HG03066 (cell line): ENCODE measurements at regions not wholly inside any gene's neighbourhood (a gene's known extent, or its start where the extent isn't known, plus 50 kb on each side); places are given as distances from the start of the nearest gene placed in this dataset.

Experiments
- ATAC-seq: cut with Tn5 transposase; IDR thresholded peaks from one replicate; pipeline ENCODE4 v1.9.1; 2021; ENCODE audit warnings: low read depth; ENCODE audit not compliant: unreplicated experiment

- ATAC-seq, result no peak
These were observed 531.8 kb upstream of the ID2 start for GRCh38 chr2:8149985-8150539.

DNA sequence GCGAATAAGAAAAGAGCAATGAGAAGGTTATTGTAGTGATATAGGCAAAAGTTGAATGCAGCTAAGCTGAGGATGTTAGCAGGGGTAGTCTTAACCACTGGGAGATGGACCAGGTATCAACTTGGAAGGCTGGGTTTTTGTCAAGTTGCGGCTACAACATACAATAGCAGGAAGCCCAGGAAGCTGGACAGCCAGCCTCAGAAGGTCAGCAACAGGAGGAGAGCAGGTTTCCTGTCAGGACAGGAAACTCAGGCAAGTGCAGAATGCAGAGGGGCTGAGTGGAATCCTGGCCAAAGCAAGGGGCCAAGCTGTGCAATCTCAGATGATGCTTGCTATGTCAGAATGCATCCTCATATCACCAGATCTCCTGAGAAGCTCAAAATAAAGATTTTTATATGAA lies 530.0 kb upstream of the ID2 start:
- no peak for ATAC-seq

- peak; percentile 98 for ATAC-seq
These were observed 529.2 kb upstream of the ID2 start for GRCh38 chr2:8152392-8153257.

- peak; percentile 34 for ATAC-seq
These were observed 528.6 kb upstream of the ID2 start for GRCh38 chr2:8153258-8153718.

DNA sequence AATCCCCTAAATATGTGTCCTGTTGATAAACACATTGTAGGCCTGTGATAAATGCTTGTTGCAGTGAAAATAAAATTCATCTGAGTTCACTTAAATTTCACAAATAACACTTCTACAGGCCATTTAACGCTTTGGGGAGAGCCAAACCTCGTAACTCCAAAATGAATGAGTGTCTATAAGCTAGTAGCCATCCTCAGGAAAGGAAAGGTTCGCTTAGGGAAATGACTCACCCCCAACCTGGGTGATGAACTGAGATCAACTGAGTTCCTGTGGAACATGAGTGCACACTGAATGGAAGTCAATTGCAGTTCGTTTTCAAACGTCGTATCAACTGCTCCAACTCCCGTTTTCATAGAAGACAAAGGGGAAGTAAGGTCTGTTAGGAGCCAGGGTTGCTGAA lies 527.6 kb upstream of the ID2 start:
- no peak for ATAC-seq

DNA sequence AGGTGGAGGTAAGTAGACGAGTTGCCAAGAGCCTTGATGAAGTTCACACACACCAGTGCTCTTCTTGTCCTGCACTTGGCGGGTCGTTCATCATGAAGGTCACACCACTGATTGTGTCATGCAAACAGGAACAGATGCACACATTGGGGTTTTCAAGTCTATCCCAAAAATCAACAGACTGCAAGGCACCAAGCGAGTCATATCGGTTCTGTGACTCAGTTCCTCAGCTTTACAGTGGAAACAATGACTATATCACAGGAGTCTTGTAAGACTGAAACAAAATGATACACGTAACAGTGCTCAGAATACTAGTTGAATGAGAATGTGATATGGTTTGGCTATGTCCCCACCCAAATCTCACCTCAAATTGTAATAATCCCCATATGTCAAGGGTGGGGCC lies 526.9 kb upstream of the ID2 start:
- no peak for ATAC-seq

DNA sequence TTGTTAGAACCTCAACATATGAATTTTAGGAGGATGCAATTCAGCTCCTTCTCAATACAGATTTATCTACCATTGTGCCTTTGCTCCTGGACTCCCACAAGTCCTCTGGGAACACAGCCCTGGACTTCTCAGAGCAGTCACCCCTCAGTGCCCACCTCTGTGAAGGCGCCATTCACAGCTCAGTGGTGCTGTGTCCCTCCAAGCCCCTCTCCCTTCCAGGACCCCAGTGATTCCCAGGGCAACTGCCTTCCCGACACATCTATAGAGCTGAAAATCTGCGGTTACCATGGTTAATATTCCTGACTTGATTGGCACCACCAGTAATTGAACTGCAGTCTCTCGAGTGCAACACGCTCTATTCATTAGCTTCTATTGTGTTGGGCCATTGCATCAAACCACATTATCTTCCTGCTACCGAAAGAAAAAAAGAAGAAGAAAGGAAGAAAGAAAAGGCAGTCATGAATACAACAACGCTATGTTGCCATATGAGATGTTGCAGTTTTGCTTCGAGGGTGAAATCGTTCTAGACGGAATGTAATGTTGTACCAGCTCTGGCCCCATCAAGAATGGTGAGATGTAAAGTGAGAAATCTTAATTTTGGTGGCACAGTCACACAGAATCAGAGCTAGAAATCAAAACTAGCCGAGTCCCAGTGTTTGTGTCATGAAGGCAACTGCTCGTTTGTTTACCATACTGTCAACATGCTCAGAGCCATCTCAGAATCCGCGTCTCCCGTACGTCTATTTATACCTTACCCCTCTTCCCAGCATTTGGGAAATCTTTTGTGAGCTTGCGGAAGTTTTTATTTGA lies 524.0 kb upstream of the ID2 start:
- ATAC-seq, result no peak

DNA sequence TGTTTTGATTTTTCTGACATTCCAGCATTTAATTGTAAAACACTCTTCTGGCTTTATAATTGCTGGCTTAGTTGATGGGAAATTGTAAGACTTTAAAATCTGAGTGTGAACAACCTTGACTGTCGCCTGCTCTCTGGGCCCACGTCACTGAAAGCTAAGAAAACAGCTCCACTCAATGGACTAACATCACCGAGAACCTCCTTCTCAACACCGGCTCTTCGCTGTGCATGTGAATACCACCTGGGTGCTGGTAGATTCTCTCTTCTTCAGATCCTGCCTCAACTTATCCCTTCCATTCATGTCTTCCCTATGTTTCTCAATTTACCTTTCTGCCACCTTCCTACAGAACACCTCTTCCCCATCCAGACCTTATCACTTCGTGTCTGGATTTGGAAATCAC lies 523.1 kb upstream of the ID2 start:
- no peak for ATAC-seq

GRCh38 chr2:8159211-8159965 lies 522.5 kb upstream of the ID2 start:
- ATAC-seq, result no peak

DNA sequence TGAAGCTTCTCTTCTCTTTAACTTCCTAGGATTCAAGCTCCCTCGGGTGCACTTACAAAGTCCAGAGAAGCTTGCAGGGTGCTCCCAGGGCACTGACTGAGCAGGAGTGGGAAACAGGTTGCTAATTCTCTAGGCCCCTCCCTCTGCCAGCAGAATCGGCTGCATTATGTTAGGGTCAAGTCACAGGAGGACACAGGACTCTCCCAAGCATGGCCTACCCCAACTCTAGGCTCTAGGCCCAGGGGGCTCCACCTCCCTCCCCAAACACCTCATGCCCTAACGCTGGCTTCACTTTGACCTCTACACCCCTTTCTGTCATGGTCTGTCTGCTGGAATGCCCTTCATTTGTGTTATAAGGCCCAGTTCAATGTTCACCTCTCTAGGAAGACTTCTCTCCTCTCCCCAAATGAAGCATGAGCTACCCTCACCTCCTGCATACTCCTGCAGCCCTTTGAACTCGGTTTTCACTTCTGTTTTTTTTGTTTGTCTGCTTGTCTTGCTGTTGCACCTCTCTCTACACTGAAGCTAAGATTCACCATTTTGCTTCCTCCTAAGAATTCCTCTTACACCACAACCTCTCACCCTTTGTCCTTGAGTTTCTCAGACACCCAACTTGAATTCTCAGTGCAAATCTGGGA lies 521.8 kb upstream of the ID2 start:
- no peak for ATAC-seq

DNA sequence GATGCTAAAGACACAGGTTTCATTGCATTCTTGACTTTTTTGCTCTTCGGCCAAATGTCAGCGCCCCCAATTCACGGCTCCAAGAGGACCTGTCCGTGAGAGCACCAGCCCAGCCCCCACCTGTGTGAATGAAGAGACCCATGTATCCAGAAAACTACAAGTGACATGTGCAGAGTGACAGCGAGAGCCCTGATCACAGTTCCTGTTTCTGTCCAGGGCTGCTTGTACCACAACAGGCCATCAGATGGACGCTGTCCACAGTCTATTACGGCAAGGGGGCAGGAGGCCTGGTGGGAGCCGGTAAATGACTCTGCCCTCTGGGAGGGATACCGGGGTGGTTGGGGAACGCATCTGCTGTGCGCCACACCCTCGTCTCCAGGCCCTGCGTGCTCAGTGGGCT lies 520.9 kb upstream of the ID2 start:
- ATAC-seq, result no peak

GRCh38 chr2:8162552-8162951 lies 519.3 kb upstream of the ID2 start:
- ATAC-seq, result no peak

- no peak for ATAC-seq
These were observed 516.3 kb upstream of the ID2 start for GRCh38 chr2:8165550-8165949.

DNA sequence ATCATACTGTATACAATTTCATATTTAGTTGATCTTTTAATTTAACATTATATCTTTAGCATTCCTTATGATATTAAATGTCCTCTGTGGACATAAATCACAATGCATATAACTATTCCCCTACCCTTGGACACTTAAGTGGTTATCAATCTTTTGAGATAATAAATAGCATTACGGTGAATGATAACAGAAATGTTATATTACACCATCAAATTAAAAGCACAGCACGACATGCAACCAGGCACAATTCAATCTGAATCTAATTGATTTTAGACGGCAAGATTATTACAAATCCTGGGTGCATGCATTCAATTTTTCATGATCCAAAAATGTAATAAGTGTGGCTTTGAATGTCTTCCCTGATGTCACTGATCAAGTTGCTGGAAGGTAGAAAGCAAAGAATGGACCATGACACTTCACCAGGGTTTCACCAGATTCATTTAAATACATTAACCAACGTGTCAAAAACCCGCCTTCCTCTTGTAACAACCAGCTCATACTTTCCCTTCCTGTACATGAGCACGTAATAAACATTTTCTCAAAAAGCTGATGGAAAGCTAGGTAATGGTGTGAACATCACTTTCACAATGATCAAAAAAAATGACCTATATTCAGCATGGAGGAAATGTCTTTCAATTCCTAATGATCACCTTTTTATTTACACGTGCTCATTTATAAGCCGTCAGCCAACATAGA lies 513.7 kb upstream of the ID2 start:
- ATAC-seq, result no peak

DNA sequence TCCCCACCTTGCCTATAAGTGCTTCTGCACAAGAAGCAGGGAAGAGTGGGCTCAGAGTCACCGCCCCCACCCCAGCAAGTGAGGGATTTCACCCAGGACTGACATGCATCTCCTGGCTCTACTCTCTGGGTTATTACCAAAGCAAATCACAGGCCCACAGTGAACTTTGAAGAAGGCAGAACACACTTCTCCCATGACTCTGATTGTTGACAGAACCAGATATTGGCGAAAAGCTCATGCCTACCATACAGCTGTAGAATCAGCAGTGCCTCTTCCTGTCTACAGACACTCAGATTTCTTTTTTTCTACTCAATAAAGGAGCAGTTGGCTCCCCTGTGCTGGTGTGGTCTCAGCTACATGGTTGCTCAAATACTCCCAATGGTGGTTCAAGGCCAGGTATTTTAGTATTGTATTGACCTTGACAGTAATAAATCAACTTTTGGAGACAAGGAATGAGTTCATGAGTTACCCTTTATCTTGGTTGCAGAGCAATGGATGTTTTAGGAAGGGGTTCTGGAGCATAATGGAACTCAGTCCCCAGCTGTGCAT lies 512.9 kb upstream of the ID2 start:
- ATAC-seq, result no peak

DNA sequence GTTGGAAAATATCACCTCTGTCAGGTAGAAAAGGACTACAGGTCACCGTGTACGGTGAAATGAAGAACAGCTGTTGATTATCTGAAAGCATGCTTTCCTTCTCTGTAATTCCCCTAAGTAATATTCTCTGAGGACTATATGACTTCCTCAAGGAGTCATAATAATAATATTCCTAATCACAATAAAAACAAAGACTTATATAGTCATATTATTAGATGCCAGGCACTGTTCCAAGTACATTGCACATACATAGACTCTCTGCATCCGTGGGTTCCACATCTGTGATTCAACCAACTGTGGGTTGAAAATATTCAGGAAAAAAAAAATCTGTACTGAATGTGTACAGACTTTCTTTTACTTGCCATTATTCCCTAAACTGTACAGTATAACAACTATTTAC lies 512.4 kb upstream of the ID2 start:
- ATAC-seq, result no peak

DNA sequence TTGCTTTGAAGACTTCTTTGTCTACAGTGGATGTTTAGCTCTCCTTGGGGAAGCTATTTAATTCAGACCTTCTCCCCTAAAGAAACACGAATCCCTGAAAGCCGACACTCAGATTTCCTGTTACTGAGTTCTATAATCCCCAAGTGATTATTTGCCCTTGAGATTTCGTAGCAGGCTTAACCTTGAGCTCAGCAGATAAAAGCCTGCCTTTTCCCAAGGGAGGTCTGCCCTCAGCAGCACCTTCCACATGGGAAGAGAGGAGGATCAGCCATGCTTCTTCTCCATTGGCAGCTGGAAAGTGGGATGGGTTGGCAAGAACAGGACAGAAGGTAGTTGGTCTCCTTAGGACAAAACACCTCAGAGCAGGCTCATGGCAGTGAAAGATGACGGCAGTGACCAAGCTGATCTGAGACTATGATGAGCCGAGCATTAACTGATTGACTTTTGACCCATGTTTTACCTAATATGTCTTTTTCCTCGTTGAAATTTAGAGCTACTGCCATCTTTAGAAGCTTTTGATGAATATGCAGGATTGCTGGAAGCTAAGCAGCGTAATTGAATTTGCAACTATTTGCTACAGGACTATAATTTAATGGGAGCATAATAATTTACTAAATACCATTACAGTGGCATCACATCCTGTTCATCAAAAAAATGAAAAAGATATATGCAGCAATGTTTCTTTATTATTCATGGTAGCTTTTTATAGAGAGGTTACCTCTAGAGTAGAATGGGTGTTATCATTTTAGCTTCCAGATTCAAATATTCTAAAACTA lies 511.1 kb upstream of the ID2 start:
- ATAC-seq, result no peak

DNA sequence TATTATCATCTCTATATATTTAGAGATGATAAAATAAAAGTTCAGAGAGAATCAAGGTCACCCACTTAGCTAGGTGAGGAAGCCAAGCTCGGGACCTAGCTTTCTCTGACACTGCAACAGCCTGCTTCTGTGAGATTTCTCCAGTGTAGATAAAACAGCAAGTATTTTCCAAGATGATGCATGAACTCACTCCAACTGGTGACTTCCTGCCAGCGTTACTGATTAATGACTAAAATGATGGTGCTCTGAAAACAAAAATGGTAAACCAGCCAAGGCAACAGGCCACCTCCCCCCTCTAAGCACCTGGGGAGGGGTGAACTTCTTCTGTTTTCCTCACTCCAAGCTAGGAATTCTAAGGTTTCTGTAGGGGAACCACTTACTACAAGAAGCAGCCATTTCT lies 510.2 kb upstream of the ID2 start:
- ATAC-seq, result no peak

- no peak for ATAC-seq
These were observed 509.2 kb upstream of the ID2 start for GRCh38 chr2:8172661-8173060.
